GM12865 (cell line): ENCODE measurements at regions not wholly inside any gene's neighbourhood (a gene's known extent, or its start where the extent isn't known, plus 50 kb on each side); places are given as distances from the start of the nearest gene placed in this dataset.

Experiments
- DNase-seq: peaks from one replicate; pipeline ENCODE4 v3.0.0; 2010; ENCODE audit warnings: low read depth
- H3K4me3 ChIP-seq: 2 replicates; pipeline ENCODE4 v1.5.1; 2011; ENCODE audit warnings: mild to moderate bottlenecking, low read depth, low read length, control low read depth
- TF ChIP-seq, protein P1 (sequence below): IDR thresholded peaks from 2 replicates; pipeline ENCODE4 v1.5.1; 2011; ENCODE audit warnings: low read length, control low read depth, low read depth, inconsistent platforms; ENCODE audit not compliant: insufficient read depth; ENCODE audit errors: missing control alignments

GRCh38 chr15:72934921-72935320, 117.3 kb upstream of the NEO1 start:
- no peak for DNase-seq
- no peak overlapping the region for H3K4me3 ChIP-seq
- TF ChIP-seq, protein P1, sequence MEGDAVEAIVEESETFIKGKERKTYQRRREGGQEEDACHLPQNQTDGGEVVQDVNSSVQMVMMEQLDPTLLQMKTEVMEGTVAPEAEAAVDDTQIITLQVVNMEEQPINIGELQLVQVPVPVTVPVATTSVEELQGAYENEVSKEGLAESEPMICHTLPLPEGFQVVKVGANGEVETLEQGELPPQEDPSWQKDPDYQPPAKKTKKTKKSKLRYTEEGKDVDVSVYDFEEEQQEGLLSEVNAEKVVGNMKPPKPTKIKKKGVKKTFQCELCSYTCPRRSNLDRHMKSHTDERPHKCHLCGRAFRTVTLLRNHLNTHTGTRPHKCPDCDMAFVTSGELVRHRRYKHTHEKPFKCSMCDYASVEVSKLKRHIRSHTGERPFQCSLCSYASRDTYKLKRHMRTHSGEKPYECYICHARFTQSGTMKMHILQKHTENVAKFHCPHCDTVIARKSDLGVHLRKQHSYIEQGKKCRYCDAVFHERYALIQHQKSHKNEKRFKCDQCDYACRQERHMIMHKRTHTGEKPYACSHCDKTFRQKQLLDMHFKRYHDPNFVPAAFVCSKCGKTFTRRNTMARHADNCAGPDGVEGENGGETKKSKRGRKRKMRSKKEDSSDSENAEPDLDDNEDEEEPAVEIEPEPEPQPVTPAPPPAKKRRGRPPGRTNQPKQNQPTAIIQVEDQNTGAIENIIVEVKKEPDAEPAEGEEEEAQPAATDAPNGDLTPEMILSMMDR, result no peak

DNA sequence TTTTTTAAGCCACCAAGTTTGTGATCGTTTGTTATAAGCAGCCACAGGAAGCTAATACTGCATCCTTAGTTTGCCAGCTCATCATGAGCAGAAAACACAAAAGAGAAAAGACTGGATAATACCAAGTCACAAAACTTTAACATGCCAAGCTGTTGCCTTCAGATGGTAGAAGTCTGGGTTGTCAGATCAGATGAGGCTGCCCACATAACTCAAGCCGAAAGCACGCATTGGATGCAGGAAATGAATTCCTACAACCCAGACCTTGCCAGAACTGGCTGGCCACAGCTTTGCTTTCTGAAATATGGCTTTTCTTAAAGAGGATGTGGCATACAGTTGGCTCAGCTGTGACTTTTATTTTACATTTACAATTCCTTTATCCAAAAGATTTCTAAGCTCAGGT, 118.3 kb upstream of the NEO1 start:
- TF ChIP-seq, protein P1, result no peak
- no peak for DNase-seq
- H3K4me3 ChIP-seq, result no peak overlapping the region

- no peak overlapping the region for H3K4me3 ChIP-seq
- no peak for DNase-seq
- TF ChIP-seq, protein P1, result no peak
Observed at GRCh38 chr15:72932472-72932871, 119.8 kb upstream of the NEO1 start.

GRCh38 chr15:72927451-72927850, 124.8 kb upstream of the NEO1 start:
- DNase-seq, result no peak
- H3K4me3 ChIP-seq, result no peak overlapping the region
- TF ChIP-seq, protein P1, result no peak

DNA sequence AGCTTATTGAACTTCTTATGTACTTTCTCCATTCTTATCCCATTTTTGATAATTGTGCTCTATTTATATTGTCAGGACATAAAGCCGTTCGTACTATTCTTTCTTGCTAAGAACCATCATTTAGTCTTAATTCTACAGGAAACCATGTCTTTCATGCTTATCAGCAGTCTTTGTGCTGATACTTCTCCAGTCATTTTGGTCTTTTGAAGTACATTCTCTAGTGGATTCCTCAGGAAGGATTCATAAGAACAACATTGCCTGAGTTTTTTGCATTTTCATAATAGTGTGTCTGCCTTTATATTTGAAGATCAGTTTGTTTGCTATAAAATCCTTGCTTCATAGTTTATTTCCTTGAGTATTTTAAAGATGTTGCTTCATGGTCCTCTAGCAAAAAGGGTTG, 126.6 kb upstream of the NEO1 start:
- no peak overlapping the region for H3K4me3 ChIP-seq
- DNase-seq, result no peak
- TF ChIP-seq, protein P1, result no peak

GRCh38 chr15:72923289-72923688, 129.0 kb upstream of the NEO1 start:
- TF ChIP-seq, protein P1, result no peak
- no peak for DNase-seq
- no peak overlapping the region for H3K4me3 ChIP-seq

- DNase-seq, result no peak
- TF ChIP-seq, protein P1, result no peak
- H3K4me3 ChIP-seq, result no peak overlapping the region
Observed at GRCh38 chr15:72920551-72920950, 131.7 kb upstream of the NEO1 start.
